Peyer's patch (tissue), 4 donors: ENCODE measurements at regions not wholly inside any gene's neighbourhood (a gene's known extent, or its start where the extent isn't known, plus 50 kb on each side); places are given as distances from the start of the nearest gene placed in this dataset.

Experiments used
- DNase-seq, 3 donors: peaks; one replicate each; pipeline ENCODE4 v3.0.0-alpha.2; 2017 to 2019
- H3K27ac ChIP-seq, 4 donors: fragments of 200-600 bp; sonication (generic); one replicate each; pipeline ENCODE4 v1.5.1; 2016 to 2019
- H3K27me3 ChIP-seq, 2 donors: fragments of 200-600 bp; sonication (generic); one replicate each; pipeline ENCODE4 v1.5.1; 2019
- H3K36me3 ChIP-seq, 3 donors: fragments of 200-600 bp; sonication (generic); one replicate each; pipeline ENCODE4 v1.5.1; 2016 to 2019
- H3K4me1 ChIP-seq, 4 donors: fragments of 200-600 bp; sonication (generic); one replicate each; pipeline ENCODE4 v1.5.1; 2016 to 2019
- H3K4me3 ChIP-seq, 4 donors: fragments of 200-600 bp; sonication (generic); 1 replicate in 3 of 4; 2 replicates in 1 of 4; pipeline ENCODE4 v1.5.1; 2016 to 2019; ENCODE audit warnings: mild to moderate bottlenecking in 1 of 4
- H3K9me3 ChIP-seq, 4 donors: fragments of 200-600 bp; sonication (generic); one replicate each; pipeline ENCODE4 v1.5.1; 2016 to 2019; ENCODE audit warnings: mild to moderate bottlenecking in 1 of 4
- POLR2A ChIP-seq, 2 donors: fragments of 450-650 bp; IDR thresholded peaks; one replicate each; pipeline ENCODE4 v1.5.1; 2017; ENCODE audit warnings: antibody characterized with exemption in 2 of 2, mild to moderate bottlenecking in 2 of 2, moderate library complexity in 2 of 2
- TF ChIP-seq, protein P1 (sequence below), 6 experiments: fragments of 450-650 bp in 4 of 6; fragments of 200-600 bp in 2 of 6; sonication (generic) in 1 of 6; IDR thresholded peaks; one replicate each; pipeline ENCODE4 v1.5.1; 2017 to 2019; ENCODE audit warnings: antibody characterized with exemption in 6 of 6, mild to moderate bottlenecking in 3 of 6, moderate library complexity in 1 of 6

DNA sequence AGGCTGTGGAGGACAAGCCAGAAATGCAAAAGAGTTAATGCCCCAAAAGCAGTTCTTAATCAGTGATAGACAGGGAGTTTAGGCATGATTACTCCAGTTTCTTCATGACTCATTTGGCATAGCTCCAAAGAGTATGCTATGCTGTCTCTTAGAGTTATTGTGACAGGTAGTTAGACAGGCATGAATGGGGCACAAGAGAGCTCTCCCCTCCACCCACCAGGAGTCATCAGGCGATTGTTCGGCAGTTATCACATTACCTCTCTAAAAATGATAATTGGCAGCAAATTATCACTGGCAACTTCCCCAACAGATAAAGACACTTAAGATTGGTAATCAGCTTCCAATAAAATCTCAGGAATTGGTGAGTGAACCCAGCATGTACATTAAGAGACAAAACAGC is 320.1 kb downstream of the DAD1 start:
- TF ChIP-seq, protein P1, sequence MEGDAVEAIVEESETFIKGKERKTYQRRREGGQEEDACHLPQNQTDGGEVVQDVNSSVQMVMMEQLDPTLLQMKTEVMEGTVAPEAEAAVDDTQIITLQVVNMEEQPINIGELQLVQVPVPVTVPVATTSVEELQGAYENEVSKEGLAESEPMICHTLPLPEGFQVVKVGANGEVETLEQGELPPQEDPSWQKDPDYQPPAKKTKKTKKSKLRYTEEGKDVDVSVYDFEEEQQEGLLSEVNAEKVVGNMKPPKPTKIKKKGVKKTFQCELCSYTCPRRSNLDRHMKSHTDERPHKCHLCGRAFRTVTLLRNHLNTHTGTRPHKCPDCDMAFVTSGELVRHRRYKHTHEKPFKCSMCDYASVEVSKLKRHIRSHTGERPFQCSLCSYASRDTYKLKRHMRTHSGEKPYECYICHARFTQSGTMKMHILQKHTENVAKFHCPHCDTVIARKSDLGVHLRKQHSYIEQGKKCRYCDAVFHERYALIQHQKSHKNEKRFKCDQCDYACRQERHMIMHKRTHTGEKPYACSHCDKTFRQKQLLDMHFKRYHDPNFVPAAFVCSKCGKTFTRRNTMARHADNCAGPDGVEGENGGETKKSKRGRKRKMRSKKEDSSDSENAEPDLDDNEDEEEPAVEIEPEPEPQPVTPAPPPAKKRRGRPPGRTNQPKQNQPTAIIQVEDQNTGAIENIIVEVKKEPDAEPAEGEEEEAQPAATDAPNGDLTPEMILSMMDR (IDR thresholded peaks at IDR 0.05), result no peak
- no peak for TF ChIP-seq POLR2A (IDR thresholded peaks at IDR 0.05)
- H3K27me3 ChIP-seq, result no peaks in the 10 kb centered on the region
- no peak for DNase-seq
- no peak overlapping the region for H3K27ac ChIP-seq
- H3K4me1 ChIP-seq, result no peaks in the 10 kb centered on the region
- H3K4me3 ChIP-seq, result no peak overlapping the region
- H3K9me3 ChIP-seq, result no peaks in the 10 kb centered on the region
- no peaks in the 10 kb centered on the region for H3K36me3 ChIP-seq

DNA sequence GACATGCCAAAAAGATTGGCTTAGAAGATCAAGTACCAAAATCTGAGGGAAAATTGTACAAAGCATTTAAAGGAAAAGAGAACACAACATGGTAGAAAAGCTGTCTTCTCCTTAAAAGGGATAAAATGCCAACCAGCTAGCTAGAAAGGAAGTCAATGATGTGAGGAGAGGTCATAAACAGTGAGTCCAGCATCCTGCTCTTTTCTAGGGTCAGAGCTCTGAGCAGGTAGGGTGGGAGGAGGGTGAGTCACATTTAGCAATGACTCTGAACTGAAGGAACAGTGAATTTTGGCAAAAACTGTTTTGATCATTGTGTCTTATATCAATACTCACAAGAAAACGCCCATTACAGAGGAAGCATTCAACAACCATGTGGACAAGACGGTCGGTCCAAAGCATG is 322.3 kb downstream of the DAD1 start:
- Histone ChIP-seq H3K27ac (no peak overlapping the region), H3K4me1 (no peaks in the 10 kb centered on the region), H3K27me3 (no peaks in the 10 kb centered on the region), H3K36me3 (no peaks in the 10 kb centered on the region), H3K4me3 (no peak overlapping the region), H3K9me3 (no peaks in the 10 kb centered on the region)
- no peak for DNase-seq
- TF ChIP-seq, protein P1 (IDR thresholded peaks at IDR 0.05), result no peak
- TF ChIP-seq POLR2A (IDR thresholded peaks at IDR 0.05), result no peak

DNA sequence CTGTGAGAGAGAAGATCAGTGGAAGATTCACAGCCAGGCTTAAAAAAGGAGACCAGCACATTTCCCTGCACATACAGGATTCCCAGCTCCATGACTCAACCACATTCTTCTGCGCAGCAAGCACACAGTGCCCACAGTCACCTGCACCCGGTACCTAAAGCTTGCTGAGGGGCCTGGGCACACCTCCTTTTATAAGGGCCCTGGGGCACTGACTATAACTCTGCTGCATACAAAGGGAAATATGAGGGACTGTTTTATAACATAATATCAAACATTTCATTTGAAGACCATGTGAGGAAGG is 322.9 kb downstream of the DAD1 start:
- no peaks in the 10 kb centered on the region for H3K9me3 ChIP-seq
- no peaks in the 10 kb centered on the region for H3K27me3 ChIP-seq
- no peaks in the 10 kb centered on the region for H3K4me1 ChIP-seq
- H3K36me3 ChIP-seq, result no peaks in the 10 kb centered on the region
- H3K4me3 ChIP-seq, result no peak overlapping the region
- H3K27ac ChIP-seq, result no peak overlapping the region
- no peak for TF ChIP-seq POLR2A (IDR thresholded peaks at IDR 0.05)
- TF ChIP-seq, protein P1 (IDR thresholded peaks at IDR 0.05), result no peak
- no peak for DNase-seq

DNA sequence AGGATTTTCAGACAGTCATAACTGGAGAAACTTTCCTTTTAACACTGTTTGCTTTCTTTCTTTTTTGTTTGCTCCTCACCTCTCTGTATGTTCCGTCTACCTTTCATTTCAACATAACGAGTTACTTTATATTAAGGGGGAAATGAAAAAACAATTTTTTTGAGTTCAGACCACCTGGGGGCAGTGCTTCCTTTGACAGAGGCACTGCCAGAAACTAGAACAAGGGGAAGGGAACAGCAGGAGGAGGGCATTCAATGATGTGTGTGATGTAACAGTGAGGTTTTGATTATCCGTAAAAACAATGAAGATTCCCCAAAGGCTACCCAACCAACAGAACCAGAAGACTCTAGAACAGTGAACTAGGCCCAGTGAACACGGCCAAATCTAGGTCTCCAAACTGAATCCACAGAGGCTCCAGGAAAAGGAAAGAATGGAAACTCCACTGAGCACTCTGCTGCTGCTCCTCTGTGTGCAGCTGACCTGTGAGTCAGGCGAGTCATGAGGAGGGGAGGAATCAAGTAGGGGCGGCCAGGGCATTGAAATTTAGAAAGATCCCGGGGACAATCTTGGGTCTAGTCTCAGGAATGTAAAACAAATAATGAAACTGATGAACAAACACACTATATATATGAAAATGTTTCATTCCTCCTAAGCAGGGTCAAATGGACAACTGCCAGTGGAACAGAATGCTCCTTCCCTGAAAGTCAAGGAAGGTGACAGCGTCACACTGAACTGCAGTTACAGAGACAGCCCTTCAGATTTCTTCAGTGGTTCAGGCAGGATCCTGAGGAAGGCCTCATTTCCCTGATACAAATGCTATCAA is 323.5 kb downstream of the DAD1 start:
- H3K9me3 ChIP-seq, result no peaks in the 10 kb centered on the region
- no peak for TF ChIP-seq POLR2A (IDR thresholded peaks at IDR 0.05)
- TF ChIP-seq, protein P1 (IDR thresholded peaks at IDR 0.05), result no peak
- H3K27me3 ChIP-seq, result no peaks in the 10 kb centered on the region
- H3K4me1 ChIP-seq, result no peaks in the 10 kb centered on the region
- no peak overlapping the region for H3K27ac ChIP-seq
- H3K4me3 ChIP-seq, result no peak overlapping the region
- H3K36me3 ChIP-seq, result no peaks in the 10 kb centered on the region
- DNase-seq, result no peak

DNA sequence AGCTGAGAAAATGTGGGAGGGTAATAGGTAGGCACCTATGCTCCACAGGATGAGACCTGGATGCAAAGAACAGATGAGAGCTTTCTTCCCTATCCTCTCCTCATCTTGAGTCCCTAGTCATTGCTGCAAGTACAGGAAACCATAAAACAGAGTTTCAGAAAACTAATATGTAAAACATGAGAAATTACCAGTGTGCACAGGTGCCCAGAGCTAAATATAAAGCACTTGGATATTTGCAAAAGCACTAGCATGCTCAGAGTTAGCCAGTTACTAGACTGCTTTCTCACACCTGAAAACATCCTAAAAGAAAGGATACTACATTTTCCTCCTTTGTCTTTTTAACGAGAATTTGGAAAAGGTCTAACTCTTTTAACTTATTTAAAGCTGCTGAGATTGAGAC is 324.3 kb downstream of the DAD1 start:
- Histone ChIP-seq H3K4me1 (no peaks in the 10 kb centered on the region), H3K4me3 (no peak overlapping the region), H3K9me3 (no peaks in the 10 kb centered on the region), H3K27me3 (no peaks in the 10 kb centered on the region), H3K36me3 (no peaks in the 10 kb centered on the region), H3K27ac (no peak overlapping the region)
- TF ChIP-seq POLR2A (IDR thresholded peaks at IDR 0.05), result no peak
- TF ChIP-seq, protein P1 (IDR thresholded peaks at IDR 0.05), result no peak
- no peak for DNase-seq

DNA sequence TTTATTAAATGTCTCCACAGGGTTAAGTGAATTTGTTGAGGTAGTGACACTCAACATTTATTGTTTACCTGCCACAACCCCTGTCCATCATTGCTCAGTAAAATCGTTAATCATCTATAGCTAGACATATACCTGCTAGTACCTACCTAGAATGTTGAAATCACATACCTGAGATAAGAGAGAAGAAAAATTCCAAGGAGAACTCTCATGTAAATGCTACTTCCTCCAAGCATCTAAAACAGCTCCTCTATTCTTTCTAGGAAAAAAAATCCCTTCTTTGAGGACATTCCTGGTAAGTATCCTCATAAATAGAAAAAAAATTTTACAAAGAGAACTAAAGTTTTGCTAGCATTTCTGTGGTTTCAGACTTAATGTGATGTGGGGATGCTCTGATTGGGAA is 325.1 kb downstream of the DAD1 start:
- no peaks in the 10 kb centered on the region for H3K27me3 ChIP-seq
- no peaks in the 10 kb centered on the region for H3K36me3 ChIP-seq
- DNase-seq, result no peak
- H3K4me1 ChIP-seq, result no peaks in the 10 kb centered on the region
- TF ChIP-seq POLR2A (IDR thresholded peaks at IDR 0.05), result no peak
- TF ChIP-seq, protein P1 (IDR thresholded peaks at IDR 0.05), result no peak
- H3K27ac ChIP-seq, result no peak overlapping the region
- no peak overlapping the region for H3K4me3 ChIP-seq
- H3K9me3 ChIP-seq, result no peaks in the 10 kb centered on the region
